ENCODE measurements at regions not wholly inside any gene's neighbourhood (a gene's known extent, or its start where the extent isn't known, plus 50 kb on each side); places are given as distances from the start of the nearest gene placed in this dataset.

- no peaks in the 10 kb centered on the region for H3K27me3 ChIP-seq (ENCODE audit: insufficient read depth, low read length)
- no peak overlapping the region for H2BK15ac ChIP-seq (ENCODE audit: low read depth, low read length)
- no peak overlapping the region for H2BK20ac ChIP-seq (ENCODE audit: low read depth, low read length, poor library complexity, severe bottlenecking)
- H3K79me1 ChIP-seq (ENCODE audit: insufficient read depth, low read depth, low read length, poor library complexity, severe bottlenecking), result no peaks in the 10 kb centered on the region
- no peak overlapping the region for H2AK5ac ChIP-seq (ENCODE audit: insufficient read length, low read length)
- H2BK5ac ChIP-seq (ENCODE audit: insufficient read length, low read length), result no peak overlapping the region
- no peak for TF ChIP-seq CTCF (conservative IDR thresholded peaks at IDR 0.05)
- WGBS (ENCODE audit: extremely low coverage, insufficient read length, low lambda C conversion rate), result no CpG with 5 or more reads among the region's 3 CpGs
- H3K23me2 ChIP-seq (ENCODE audit: insufficient read length, low read depth, low read length, poor library complexity, severe bottlenecking), result no peaks in the 10 kb centered on the region
- Mint-ChIP-seq H3K27me3 (ENCODE audit: low read depth) (peaks cover 2% of the 10 kb centered on the region), H3K36me3 (ENCODE audit: insufficient read depth in 1 of 3, low read depth in 3 of 3) (no peaks in the 10 kb centered on the region), H3K9me3 (peaks cover 0 to 4% of the 10 kb centered on the region in 2 experiments; a peak in 4 of 5 replicates), H3K4me1 (peaks cover 19 to 23% of the 10 kb centered on the region in 2 experiments), H3K4me3 (no peak overlapping the region), H3K27ac (0 out of 7 replicates have a peak overlapping the region, but pooled peaks of 1 of the 3 experiments have one; percentile 13)
- H2BK12ac ChIP-seq (ENCODE audit: insufficient read length, low read depth, low read length), result no peak overlapping the region
- DNase-seq, result no peak
- H3K14ac ChIP-seq (ENCODE audit: insufficient read depth, low read length), result no peak overlapping the region
- no peak overlapping the region for H2AFZ ChIP-seq (ENCODE audit: low read length)
- H3K18ac ChIP-seq (ENCODE audit: insufficient read length, low read depth, low read length), result no peak overlapping the region
- H4K5ac ChIP-seq (ENCODE audit: insufficient read length, low read depth, low read length), result no peak overlapping the region
- H3K27ac ChIP-seq (ENCODE audit: insufficient read length, low read depth, low read length), result no peak overlapping the region
- no peak overlapping the region for H3K4ac ChIP-seq (ENCODE audit: low read depth, low read length)
- no peak overlapping the region for H3K4me2 ChIP-seq (ENCODE audit: insufficient read depth, insufficient read length, low read length)
- H3K9me3 ChIP-seq (ENCODE audit: control insufficient read depth, low read depth, low read length), result no peaks in the 10 kb centered on the region
- no peak overlapping the region for H3T11ph ChIP-seq (ENCODE audit: low read length)
- no peak overlapping the region for H4K8ac ChIP-seq (replicated peaks; ENCODE audit: insufficient read length, low read depth, low read length)
- no peak overlapping the region for H4K91ac ChIP-seq (ENCODE audit: insufficient read length, low read depth, low read length)
- no peak overlapping the region for H3K23ac ChIP-seq (ENCODE audit: insufficient read length, low read depth, low read length)
- H3K79me2 ChIP-seq (ENCODE audit: insufficient read depth, low read length), result no peaks in the 10 kb centered on the region
- H4K20me1 ChIP-seq (ENCODE audit: control insufficient read depth, insufficient read depth, insufficient read length), result no peaks in the 10 kb centered on the region
- H2BK120ac ChIP-seq (ENCODE audit: low read depth, low read length, poor library complexity, severe bottlenecking), result no peak overlapping the region
- peaks cover 6% of the 10 kb centered on the region; the same call in 1 of the 2 replicates for H3K4me1 ChIP-seq (ENCODE audit: insufficient read depth, low read length)
- H3K9ac ChIP-seq (ENCODE audit: extremely low read depth, insufficient read length, low read length), result no peak overlapping the region
- no peak overlapping the region for H3K56ac ChIP-seq (ENCODE audit: insufficient read length, low read depth, low read length)
Measured at GRCh38 chr9:88725300-88726019, 190.5 kb downstream of the NXNL2 start.

All from H9 (cell line).